ENCODE measurements at regions not wholly inside any gene's neighbourhood (a gene's known extent, or its start where the extent isn't known, plus 50 kb on each side); places are given as distances from the start of the nearest gene placed in this dataset.

- no peaks in the 10 kb centered on the region for H3K36me3 ChIP-seq
- no peak for TF ChIP-seq CTCF (IDR thresholded peaks at IDR 0.05)
- no peaks in the 10 kb centered on the region for H3K9me3 ChIP-seq
- H3K4me3 ChIP-seq: no peak overlapping the region
- intact Hi-C loops (cut with DNase I): no loop called here
- ATAC-seq: no peak
- H3K4me1 ChIP-seq: no peaks in the 10 kb centered on the region
- H3K27me3 ChIP-seq: no peaks in the 10 kb centered on the region
- DNase-seq: no peak
- no peak overlapping the region for H3K27ac ChIP-seq
Observed at GRCh38 chr2:66236067-66236685, 198.7 kb upstream of the MEIS1 start.

GRCh38 chr2:66235428-66235827, 199.5 kb upstream of the MEIS1 start:
- Histone ChIP-seq H3K4me1 (no peaks in the 10 kb centered on the region), H3K27me3 (no peaks in the 10 kb centered on the region), H3K27ac (no peak overlapping the region), H3K36me3 (no peaks in the 10 kb centered on the region), H3K9me3 (no peaks in the 10 kb centered on the region), H3K4me3 (no peak overlapping the region)
- DNase-seq (no peak), ATAC-seq (no peak)
- intact Hi-C loops (cut with DNase I): no loop called here
- no peak for TF ChIP-seq CTCF (IDR thresholded peaks at IDR 0.05)

GRCh38 chr2:66233981-66234380, 200.9 kb upstream of the MEIS1 start:
- Histone ChIP-seq H3K4me3 (no peak overlapping the region), H3K27me3 (no peaks in the 10 kb centered on the region), H3K9me3 (no peaks in the 10 kb centered on the region), H3K27ac (no peak overlapping the region), H3K36me3 (no peaks in the 10 kb centered on the region), H3K4me1 (no peaks in the 10 kb centered on the region)
- ATAC-seq (no peak), DNase-seq (no peak)
- TF ChIP-seq CTCF (IDR thresholded peaks at IDR 0.05): no peak
- intact Hi-C loops (cut with DNase I): no loop called here

- H3K4me1 ChIP-seq: no peaks in the 10 kb centered on the region
- no peaks in the 10 kb centered on the region for H3K36me3 ChIP-seq
- no peak for TF ChIP-seq CTCF (IDR thresholded peaks at IDR 0.05)
- intact Hi-C loops (cut with DNase I): no loop called here
- no peaks in the 10 kb centered on the region for H3K9me3 ChIP-seq
- no peak for DNase-seq
- no peaks in the 10 kb centered on the region for H3K27me3 ChIP-seq
- peak; percentile 50 for ATAC-seq
- no peak overlapping the region for H3K4me3 ChIP-seq
- no peak overlapping the region for H3K27ac ChIP-seq
Observed at GRCh38 chr2:66228128-66228547, 206.8 kb upstream of the MEIS1 start.

- no peaks in the 10 kb centered on the region for H3K9me3 ChIP-seq
- ATAC-seq: no peak
- H3K4me1 ChIP-seq: no peaks in the 10 kb centered on the region
- no peaks in the 10 kb centered on the region for H3K36me3 ChIP-seq
- TF ChIP-seq CTCF (IDR thresholded peaks at IDR 0.05): no peak
- DNase-seq: no peak
- no peak overlapping the region for H3K4me3 ChIP-seq
- no peaks in the 10 kb centered on the region for H3K27me3 ChIP-seq
- no peak overlapping the region for H3K27ac ChIP-seq
- intact Hi-C loops (cut with DNase I): no loop called here
Observed at GRCh38 chr2:66217039-66217585, 217.8 kb upstream of the MEIS1 start.

- Histone ChIP-seq H3K4me3 (no peak overlapping the region), H3K36me3 (no peaks in the 10 kb centered on the region), H3K4me1 (no peaks in the 10 kb centered on the region), H3K27ac (no peak overlapping the region), H3K27me3 (no peaks in the 10 kb centered on the region), H3K9me3 (no peaks in the 10 kb centered on the region)
- DNase-seq (no peak), ATAC-seq (no peak)
- no peak for TF ChIP-seq CTCF (IDR thresholded peaks at IDR 0.05)
- intact Hi-C loops (cut with DNase I): no loop called here
Observed at GRCh38 chr2:66212749-66213148, 222.2 kb upstream of the MEIS1 start.

Measured in upper lobe of right lung (tissue), 1 donor.